ENCODE measurements at regions not wholly inside any gene's neighbourhood (a gene's known extent, or its start where the extent isn't known, plus 50 kb on each side); places are given as distances from the start of the nearest gene placed in this dataset.

- Histone ChIP-seq H3K36me3 (no peaks in the 10 kb centered on the region), H3K4me1 (no peaks in the 10 kb centered on the region), H3K27me3 (no peaks in the 10 kb centered on the region), H3K27ac (no peak overlapping the region), H3K4me3 (no peak overlapping the region), H3K9me3 (no peaks in the 10 kb centered on the region)
- DNase-seq (no peak), ATAC-seq (no peak)
- intact Hi-C loops (cut with DNase I): no loop called here
- WGBS, 4 donors: 80 to 85% (median 83%) methylated on average over 8 of the region's 8 CpGs
- TF ChIP-seq CTCF (IDR thresholded peaks at IDR 0.05) (no peak), POLR2A (IDR thresholded peaks at IDR 0.05) (no peak)
Observed at GRCh38 chr9:126084696-126085095, 241.9 kb upstream of the MVB12B start.

GRCh38 chr9:126085170-126085569 is 241.5 kb upstream of the MVB12B start:
- H3K27me3 ChIP-seq: no peaks in the 10 kb centered on the region
- no peaks in the 10 kb centered on the region for H3K36me3 ChIP-seq
- H3K4me1 ChIP-seq: no peaks in the 10 kb centered on the region
- H3K4me3 ChIP-seq: no peak overlapping the region
- ATAC-seq (no peak), DNase-seq (no peak)
- no peaks in the 10 kb centered on the region for H3K9me3 ChIP-seq
- H3K27ac ChIP-seq: no peak overlapping the region
- intact Hi-C loops (cut with DNase I): no loop called here
- WGBS, 4 donors: 72 to 80% (median 73%) methylated on average over 2 of the region's 2 CpGs
- TF ChIP-seq POLR2A (IDR thresholded peaks at IDR 0.05) (no peak), CTCF (IDR thresholded peaks at IDR 0.05) (no peak)

GRCh38 chr9:126088336-126088735 is 238.3 kb upstream of the MVB12B start:
- no peak for DNase-seq

GRCh38 chr9:126089789-126090188 is 236.8 kb upstream of the MVB12B start:
- Histone ChIP-seq H3K4me1 (no peaks in the 10 kb centered on the region), H3K36me3 (no peaks in the 10 kb centered on the region), H3K9me3 (no peaks in the 10 kb centered on the region), H3K27ac (no peak overlapping the region), H3K4me3 (no peak overlapping the region), H3K27me3 (no peaks in the 10 kb centered on the region)
- 73 to 84% (median 75%) methylated on average over 2 of the region's 2 CpGs for WGBS, 4 donors
- TF ChIP-seq POLR2A (IDR thresholded peaks at IDR 0.05): no peak
- no peak for TF ChIP-seq CTCF (IDR thresholded peaks at IDR 0.05)
- intact Hi-C loops (cut with DNase I): no loop called here
- DNase-seq (no peak), ATAC-seq (no peak)

More at GRCh38 chr9:126088336-126088735, 238.3 kb upstream of the MVB12B start:
- WGBS, 4 donors: 62 to 75% (median 72%) methylated on average over 6 of the region's 6 CpGs
- Histone ChIP-seq H3K4me1 (no peaks in the 10 kb centered on the region), H3K36me3 (no peaks in the 10 kb centered on the region), H3K4me3 (no peak overlapping the region), H3K27me3 (no peaks in the 10 kb centered on the region), H3K27ac (no peak overlapping the region), H3K9me3 (no peaks in the 10 kb centered on the region)
- no peak for ATAC-seq
- intact Hi-C loops (cut with DNase I): no loop called here
- TF ChIP-seq CTCF (IDR thresholded peaks at IDR 0.05) (no peak), POLR2A (IDR thresholded peaks at IDR 0.05) (no peak)
